ENCODE measurements at regions not wholly inside any gene's neighbourhood (a gene's known extent, or its start where the extent isn't known, plus 50 kb on each side); places are given as distances from the start of the nearest gene placed in this dataset.

DNA sequence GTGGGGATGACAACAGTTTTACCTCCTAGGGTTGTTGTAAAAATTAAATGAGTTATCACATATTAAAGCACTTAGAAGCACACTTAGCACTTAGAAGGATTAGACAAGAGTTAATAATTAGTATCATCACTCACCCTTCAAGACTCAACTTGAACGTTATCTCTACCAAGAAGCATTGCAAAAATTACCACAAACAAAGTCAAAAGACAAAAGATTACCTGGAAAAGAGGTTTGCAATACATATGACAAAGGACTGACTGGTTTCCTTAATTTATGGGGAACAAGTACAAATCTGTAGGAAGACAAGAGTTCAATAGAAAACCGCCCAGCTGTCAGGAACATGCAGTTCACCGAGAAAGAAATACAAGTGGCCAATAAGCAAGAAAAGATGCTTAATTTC lies 93.3 kb upstream of the ATP1A1 start:
- TF ChIP-seq, protein P1, sequence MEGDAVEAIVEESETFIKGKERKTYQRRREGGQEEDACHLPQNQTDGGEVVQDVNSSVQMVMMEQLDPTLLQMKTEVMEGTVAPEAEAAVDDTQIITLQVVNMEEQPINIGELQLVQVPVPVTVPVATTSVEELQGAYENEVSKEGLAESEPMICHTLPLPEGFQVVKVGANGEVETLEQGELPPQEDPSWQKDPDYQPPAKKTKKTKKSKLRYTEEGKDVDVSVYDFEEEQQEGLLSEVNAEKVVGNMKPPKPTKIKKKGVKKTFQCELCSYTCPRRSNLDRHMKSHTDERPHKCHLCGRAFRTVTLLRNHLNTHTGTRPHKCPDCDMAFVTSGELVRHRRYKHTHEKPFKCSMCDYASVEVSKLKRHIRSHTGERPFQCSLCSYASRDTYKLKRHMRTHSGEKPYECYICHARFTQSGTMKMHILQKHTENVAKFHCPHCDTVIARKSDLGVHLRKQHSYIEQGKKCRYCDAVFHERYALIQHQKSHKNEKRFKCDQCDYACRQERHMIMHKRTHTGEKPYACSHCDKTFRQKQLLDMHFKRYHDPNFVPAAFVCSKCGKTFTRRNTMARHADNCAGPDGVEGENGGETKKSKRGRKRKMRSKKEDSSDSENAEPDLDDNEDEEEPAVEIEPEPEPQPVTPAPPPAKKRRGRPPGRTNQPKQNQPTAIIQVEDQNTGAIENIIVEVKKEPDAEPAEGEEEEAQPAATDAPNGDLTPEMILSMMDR (IDR thresholded peaks at IDR 0.05), result no peak
- no peak for TF ChIP-seq POLR2A (IDR thresholded peaks at IDR 0.05)
